Naive thymus-derived CD4-positive, alpha-beta T cell (primary cell): ENCODE measurements at regions not wholly inside any gene's neighbourhood (a gene's known extent, or its start where the extent isn't known, plus 50 kb on each side); places are given as distances from the start of the nearest gene placed in this dataset.

Experiments
- ATAC-seq: fragments of 150-1000 bp; cut with Tn5 transposase; 2 replicates; pipeline ENCODE4 v1.10.0; 2021; ENCODE audit warnings: mild to moderate bottlenecking, moderate library complexity
- CTCF ChIA-PET: fragments of 350-600 bp; sonication (Branson Sonifier 250); formaldehyde crosslinking; loops from one replicate; lab custom pipeline; 2021; ENCODE audit warnings: antibody characterized with exemption; lab: Charles Lee
- POLR2A ChIA-PET: fragments of 350-600 bp; sonication (Branson Sonifier 250); formaldehyde crosslinking; loops from one replicate; lab custom pipeline; 2021; ENCODE audit warnings: antibody characterized with exemption, inconsistent platforms; lab: Charles Lee
- DNase-seq, 9 donors: peaks; one replicate each; pipeline versions ENCODE4 v3.0.0 to v3.0.0-alpha.2; 2020 to 2022; ENCODE audit warnings: mixed read lengths in 1 of 9
- H3K27ac ChIP-seq: one replicate; pipeline ENCODE4 v1.7.0; 2013; ENCODE audit warnings: mild to moderate bottlenecking, low read depth, low read length, moderate library complexity
- H3K27me3 ChIP-seq, 2 donors: one replicate each; pipeline ENCODE4 v1.7.0; 2013; ENCODE audit warnings: low read length in 2 of 2, mild to moderate bottlenecking in 2 of 2, moderate library complexity in 2 of 2; ENCODE audit not compliant: control insufficient read depth in 2 of 2, insufficient read depth in 2 of 2
- H3K36me3 ChIP-seq, 3 experiments: 1 replicate in 2 of 3; 2 replicates in 1 of 3; pipeline ENCODE4 v1.7.0; 2013; ENCODE audit warnings: low read length in 3 of 3, mild to moderate bottlenecking in 3 of 3, moderate library complexity in 1 of 3; ENCODE audit not compliant: insufficient read depth in 3 of 3, control insufficient read depth in 2 of 3
- H3K4me1 ChIP-seq, 2 donors: one replicate each; pipeline ENCODE4 v1.7.0; 2013; ENCODE audit warnings: low read length in 2 of 2, mild to moderate bottlenecking in 2 of 2, moderate library complexity in 1 of 2; ENCODE audit not compliant: control insufficient read depth in 2 of 2, insufficient read depth in 2 of 2
- H3K4me3 ChIP-seq: 2 replicates; pipeline ENCODE4 v1.7.0; 2013; ENCODE audit warnings: mild to moderate bottlenecking, low read length
- H3K9me3 ChIP-seq, 3 experiments: 1 replicate in 2 of 3; 2 replicates in 1 of 3; pipeline ENCODE4 v1.7.0; 2013; ENCODE audit warnings: low read length in 3 of 3; ENCODE audit not compliant: control insufficient read depth in 2 of 3
- H3K27ac Mint-ChIP-seq, 9 donors: one replicate each; pipeline ENCODE4 v1.8.0; 2020 to 2022; ENCODE audit warnings: mixed read lengths in 9 of 9, mild to moderate bottlenecking in 8 of 9, moderate library complexity in 5 of 9, inconsistent platforms in 2 of 9
- H3K27me3 Mint-ChIP-seq, 5 donors: one replicate each; pipeline ENCODE4 v1.8.0; 2021 to 2022; ENCODE audit warnings: mixed read lengths in 5 of 5, mild to moderate bottlenecking in 1 of 5
- H3K36me3 Mint-ChIP-seq, 5 donors: one replicate each; pipeline ENCODE4 v1.8.0; 2020 to 2022; ENCODE audit warnings: mixed read lengths in 5 of 5, mild to moderate bottlenecking in 3 of 5, inconsistent platforms in 1 of 5
- H3K4me1 Mint-ChIP-seq, 7 donors: one replicate each; pipeline ENCODE4 v1.8.0; 2020 to 2022; ENCODE audit warnings: mixed read lengths in 7 of 7, mild to moderate bottlenecking in 3 of 7, inconsistent platforms in 1 of 7
- H3K4me3 Mint-ChIP-seq, 10 donors: one replicate each; pipeline ENCODE4 v1.8.0; 2020 to 2022; ENCODE audit warnings: mild to moderate bottlenecking in 10 of 10, mixed read lengths in 10 of 10, moderate library complexity in 6 of 10, inconsistent platforms in 2 of 10
- H3K9me3 Mint-ChIP-seq, 11 donors: one replicate each; pipeline ENCODE4 v1.8.0; 2020 to 2022; ENCODE audit warnings: mixed read lengths in 11 of 11, mild to moderate bottlenecking in 4 of 11, inconsistent platforms in 1 of 11, moderate library complexity in 1 of 11
- intact Hi-C, 2 donors: fragments of 100-400 bp; cut with micrococcal nuclease; formaldehyde crosslinking; loops; one replicate each; pipeline ENCODE4 v1.15.1; 2023

DNA sequence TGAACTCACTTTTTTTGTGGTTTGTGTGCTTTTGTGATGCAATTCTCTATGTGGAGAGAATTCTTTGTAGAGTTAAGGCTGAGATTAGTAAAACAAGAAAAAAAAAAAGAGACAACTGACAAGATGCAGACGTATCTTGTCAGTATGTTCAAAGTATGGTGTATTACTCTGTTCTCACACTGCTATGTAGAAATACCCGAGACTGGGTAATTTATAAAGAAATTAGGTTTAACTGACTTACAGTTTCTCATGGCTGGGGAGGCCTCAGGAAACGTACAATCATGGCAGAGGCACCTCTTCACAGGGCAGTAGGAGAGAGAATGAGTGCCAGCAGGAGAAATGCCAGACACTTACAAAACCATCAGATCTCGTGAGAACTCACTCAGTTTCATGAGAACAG lies 475.2 kb upstream of the CDH18 start:
- ChIA-PET CTCF (no interaction called here), POLR2A (no interaction called here)
- H3K4me1 ChIP-seq = no peaks in the 10 kb centered on the region
- H3K36me3 Mint-ChIP-seq = no peaks in the 10 kb centered on the region
- H3K27ac Mint-ChIP-seq = no peak overlapping the region
- intact Hi-C loops = no loop called here
- no peak overlapping the region for H3K27ac ChIP-seq
- ATAC-seq = no peak
- H3K4me3 ChIP-seq = no peak overlapping the region
- H3K9me3 ChIP-seq = peaks cover 0 to 10% (median 0%) of the 10 kb centered on the region in 3 experiments
- DNase-seq = no peak
- peaks cover 1 to 29% (median 10%) of the 10 kb centered on the region in 11 donors for H3K9me3 Mint-ChIP-seq
- H3K36me3 ChIP-seq = no peaks in the 10 kb centered on the region
- H3K27me3 Mint-ChIP-seq = no peaks in the 10 kb centered on the region
- H3K4me3 Mint-ChIP-seq = no peak overlapping the region
- H3K4me1 Mint-ChIP-seq = no peaks in the 10 kb centered on the region
- H3K27me3 ChIP-seq = no peaks in the 10 kb centered on the region

DNA sequence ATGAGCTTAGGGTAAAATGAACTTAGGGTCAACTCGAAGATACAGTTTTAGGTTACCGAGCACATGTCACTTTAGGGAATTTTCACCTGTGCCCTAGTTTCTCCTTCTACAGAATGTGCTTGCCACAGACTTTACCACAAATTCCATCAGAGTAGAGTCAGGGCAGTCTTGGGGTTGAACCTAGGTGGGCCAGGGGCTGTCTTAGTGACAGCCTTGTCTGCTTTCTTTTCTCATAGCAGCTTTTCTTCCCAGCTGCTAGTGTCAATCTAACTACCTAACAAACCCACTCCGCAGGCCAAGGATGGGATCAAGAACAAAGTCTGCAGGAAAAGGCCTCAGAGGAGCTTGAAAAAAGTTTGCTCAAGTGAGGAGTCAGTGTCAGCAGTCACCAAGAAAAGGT lies 458.1 kb upstream of the CDH18 start:
- H3K4me3 ChIP-seq = no peak overlapping the region
- CTCF ChIA-PET = no interaction called here

GRCh38 chr5:20445326-20445860 lies 457.4 kb upstream of the CDH18 start:
- intact Hi-C loops = no loop called here
- Histone ChIP-seq H3K4me1 (no peaks in the 10 kb centered on the region), H3K27me3 (no peaks in the 10 kb centered on the region), H3K4me3 (no peak overlapping the region), H3K27ac (no peak overlapping the region), H3K36me3 (no peaks in the 10 kb centered on the region), H3K9me3 (no peaks in the 10 kb centered on the region)
- Mint-ChIP-seq H3K36me3 (no peaks in the 10 kb centered on the region), H3K27me3 (no peaks in the 10 kb centered on the region), H3K9me3 (peaks cover 2 to 21% (median 7%) of the 10 kb centered on the region in 11 donors), H3K4me3 (no peak overlapping the region), H3K27ac (no peak overlapping the region), H3K4me1 (no peaks in the 10 kb centered on the region)
- no peak for DNase-seq
- CTCF ChIA-PET = no interaction called here
- POLR2A ChIA-PET = no interaction called here
- ATAC-seq = no peak

More for the DNA sequence above, 458.1 kb upstream of the CDH18 start:
- Mint-ChIP-seq H3K9me3 (peaks cover under 1 to 16% (median 6%) of the 10 kb centered on the region in 11 donors), H3K27me3 (no peaks in the 10 kb centered on the region), H3K4me3 (no peak overlapping the region), H3K36me3 (no peaks in the 10 kb centered on the region), H3K27ac (no peak overlapping the region), H3K4me1 (no peaks in the 10 kb centered on the region)
- DNase-seq = no peak
- no peak for ATAC-seq
- no peaks in the 10 kb centered on the region for H3K9me3 ChIP-seq
- POLR2A ChIA-PET = no interaction called here
- H3K27me3 ChIP-seq = no peaks in the 10 kb centered on the region
- intact Hi-C loops = no loop called here
- H3K27ac ChIP-seq = no peak overlapping the region
- H3K4me1 ChIP-seq = no peaks in the 10 kb centered on the region
- H3K36me3 ChIP-seq = no peaks in the 10 kb centered on the region

GRCh38 chr5:20434786-20435185 lies 446.8 kb upstream of the CDH18 start:
- CTCF ChIA-PET = no interaction called here

GRCh38 chr5:20420991-20421595 lies 433.1 kb upstream of the CDH18 start:
- Mint-ChIP-seq H3K36me3 (no peaks in the 10 kb centered on the region), H3K4me3 (no peak overlapping the region), H3K27ac (no peak overlapping the region), H3K9me3 (peaks cover 0 to 14% (median 8%) of the 10 kb centered on the region in 11 donors), H3K27me3 (no peaks in the 10 kb centered on the region), H3K4me1 (no peaks in the 10 kb centered on the region)
- Histone ChIP-seq H3K9me3 (no peaks in the 10 kb centered on the region), H3K36me3 (no peaks in the 10 kb centered on the region), H3K27me3 (no peaks in the 10 kb centered on the region), H3K4me3 (no peak overlapping the region), H3K27ac (no peak overlapping the region), H3K4me1 (no peaks in the 10 kb centered on the region)
- intact Hi-C loops = no loop called here
- DNase-seq (no peak), ATAC-seq (no peak)
- ChIA-PET CTCF (no interaction called here), POLR2A (no interaction called here)

More at GRCh38 chr5:20434786-20435185, 446.8 kb upstream of the CDH18 start:
- no peak overlapping the region for H3K27ac ChIP-seq
- H3K9me3 ChIP-seq = no peaks in the 10 kb centered on the region
- intact Hi-C loops = no loop called here
- no peaks in the 10 kb centered on the region for H3K27me3 Mint-ChIP-seq
- no peak overlapping the region for H3K4me3 Mint-ChIP-seq
- DNase-seq (no peak), ATAC-seq (no peak)
- no peak overlapping the region for H3K27ac Mint-ChIP-seq
- no peaks in the 10 kb centered on the region for H3K27me3 ChIP-seq
- H3K4me1 ChIP-seq = no peaks in the 10 kb centered on the region
- no peak overlapping the region for H3K4me3 ChIP-seq
- no peaks in the 10 kb centered on the region for H3K4me1 Mint-ChIP-seq
- H3K9me3 Mint-ChIP-seq = peaks cover 0 to 12% (median 3%) of the 10 kb centered on the region in 11 donors
- POLR2A ChIA-PET = no interaction called here
- no peaks in the 10 kb centered on the region for H3K36me3 ChIP-seq
- H3K36me3 Mint-ChIP-seq = no peaks in the 10 kb centered on the region
